ENCODE measurements at regions not wholly inside any gene's neighbourhood (a gene's known extent, or its start where the extent isn't known, plus 50 kb on each side); places are given as distances from the start of the nearest gene placed in this dataset.

GRCh38 chr7:136051203-136051928, 74.2 kb upstream of the MTPN start:
- H3K36me3 ChIP-seq (ENCODE audit: control insufficient read depth in 2 of 4, insufficient read depth in 4 of 4, low read length in 3 of 4) = no peaks in the 10 kb centered on the region
- WGBS, 2 experiments (ENCODE audit: extremely low coverage in 1 of 2, insufficient coverage in 1 of 2, insufficient read length in 1 of 2, insufficient replicate concordance in 2 of 2, low coverage in 1 of 2, low lambda C conversion rate in 2 of 2, missing lambda C conversion rate in 1 of 2) = 92% methylated on average over 6 of the region's 6 CpGs; no CpG with 5 or more reads in 1 of the 2 experiments
- H3K9me3 ChIP-seq (ENCODE audit: insufficient read depth in 2 of 2, low read depth in 1 of 2, low read length in 1 of 2) = peaks cover 0 to 9% of the 10 kb centered on the region in 2 experiments; a peak in 2 of 4 replicates
- H3K14ac ChIP-seq (ENCODE audit: insufficient read length) = no peak overlapping the region
- H4K91ac ChIP-seq (replicated peaks; ENCODE audit: insufficient read length, low read length) = no peak overlapping the region
- H2AK5ac ChIP-seq (ENCODE audit: low read depth, low read length) = no peak overlapping the region
- H4K20me1 ChIP-seq (replicated peaks in 1 of 2; ENCODE audit: control insufficient read depth in 1 of 2, insufficient read depth in 2 of 2, low read length in 2 of 2) = no peaks in the 10 kb centered on the region
- no peaks in the 10 kb centered on the region for H3K4me1 ChIP-seq (replicated peaks in 1 of 4; ENCODE audit: control insufficient read depth in 3 of 4, insufficient read depth in 4 of 4, low read length in 3 of 4)
- H3K79me1 ChIP-seq (ENCODE audit: low read depth, low read length) = no peaks in the 10 kb centered on the region
- H3K23ac ChIP-seq (ENCODE audit: insufficient read length) = no peak overlapping the region
- H4K5ac ChIP-seq (ENCODE audit: insufficient read length, low read depth, low read length) = no peak overlapping the region
- FAIRE-seq = no peak
- POLR2A ChIA-PET (ENCODE audit: partially characterized antibody) = no interaction called here
- no peaks in the 10 kb centered on the region for H3K27me3 ChIP-seq (replicated peaks in 1 of 4; ENCODE audit: control insufficient read depth in 3 of 4, extremely low read depth in 1 of 4, insufficient read depth in 3 of 4, low read length in 3 of 4)
- H2BK5ac ChIP-seq (ENCODE audit: low read depth, low read length) = no peak overlapping the region
- CTCF ChIA-PET (ENCODE audit: partially characterized antibody) = interaction anchor here (1.0 kb wide), 1 partner anchor 11 kb away, joined by 3 read pairs; no protein-coding TSS in a partner anchor
- no peak overlapping the region for H2AFZ ChIP-seq (ENCODE audit: low read length)
- no peak overlapping the region for H3K18ac ChIP-seq (ENCODE audit: extremely low read depth, low read length)
- no peaks in the 10 kb centered on the region for H3K79me2 ChIP-seq (ENCODE audit: control insufficient read depth in 1 of 2, insufficient read depth in 2 of 2, low read length in 2 of 2)
- H3K4me2 ChIP-seq (ENCODE audit: insufficient read depth in 1 of 2, low read depth in 2 of 2, low read length in 2 of 2) = no peak overlapping the region
- H3K56ac ChIP-seq (replicated peaks; ENCODE audit: insufficient read length, low read depth, low read length) = no peak overlapping the region
- H2BK12ac ChIP-seq (ENCODE audit: low read depth, low read length) = no peak overlapping the region
- H2BK20ac ChIP-seq (ENCODE audit: low read length) = no peak overlapping the region
- H3K23me2 ChIP-seq (ENCODE audit: low read depth, low read length) = no peaks in the 10 kb centered on the region
- H3K4ac ChIP-seq (replicated peaks; ENCODE audit: insufficient read length, low read depth, low read length) = no peak overlapping the region
- H4K8ac ChIP-seq (ENCODE audit: extremely low read depth, insufficient read depth, low read length) = no peak overlapping the region
- no peak overlapping the region for H2BK15ac ChIP-seq (ENCODE audit: low read length)
- H2BK120ac ChIP-seq (replicated peaks; ENCODE audit: low read depth, low read length) = no peak overlapping the region
- H3K9ac ChIP-seq (replicated peaks in 1 of 4; ENCODE audit: extremely low read depth in 1 of 4, low read depth in 3 of 4, low read length in 3 of 4) = no peak overlapping the region
- no peak for DNase-seq (ENCODE audit: low read depth in 1 of 2, low spot score in 2 of 2)
- no peak overlapping the region for H3K27ac ChIP-seq (ENCODE audit: low read depth, low read length)
- H3K4me3 ChIP-seq (ENCODE audit: extremely low read depth in 1 of 4, insufficient read depth in 2 of 4, low read depth in 3 of 4, low read length in 4 of 4) = no peak overlapping the region
- TF ChIP-seq SIN3A (conservative IDR thresholded peaks at IDR 0.05 in 1 of 2, IDR thresholded peaks at IDR 0.05 in 1 of 2; ENCODE audit: low read depth in 1 of 2, low read length in 2 of 2) = no peak
- no peak for TF ChIP-seq GTF2F1 (IDR thresholded peaks at IDR 0.05; ENCODE audit: borderline replicate concordance, low read depth, low read length)
- no peak for TF ChIP-seq KDM5A (IDR thresholded peaks at IDR 0.05; ENCODE audit: low read length)
- TF ChIP-seq SAP30 (IDR thresholded peaks at IDR 0.05; ENCODE audit: insufficient read depth, insufficient replicate concordance, low read length) = no peak
- TF ChIP-seq CBX8 (IDR thresholded peaks at IDR 0.05; ENCODE audit: borderline replicate concordance, low read depth, low read length) = no peak
- TF ChIP-seq RFX5 (IDR thresholded peaks at IDR 0.05; ENCODE audit: borderline replicate concordance, low read depth, low read length) = no peak
- no peak for TF ChIP-seq SP4 (IDR thresholded peaks at IDR 0.05; ENCODE audit: low read length)
